ENCODE measurements at regions not wholly inside any gene's neighbourhood (a gene's known extent, or its start where the extent isn't known, plus 50 kb on each side); places are given as distances from the start of the nearest gene placed in this dataset.

DNA sequence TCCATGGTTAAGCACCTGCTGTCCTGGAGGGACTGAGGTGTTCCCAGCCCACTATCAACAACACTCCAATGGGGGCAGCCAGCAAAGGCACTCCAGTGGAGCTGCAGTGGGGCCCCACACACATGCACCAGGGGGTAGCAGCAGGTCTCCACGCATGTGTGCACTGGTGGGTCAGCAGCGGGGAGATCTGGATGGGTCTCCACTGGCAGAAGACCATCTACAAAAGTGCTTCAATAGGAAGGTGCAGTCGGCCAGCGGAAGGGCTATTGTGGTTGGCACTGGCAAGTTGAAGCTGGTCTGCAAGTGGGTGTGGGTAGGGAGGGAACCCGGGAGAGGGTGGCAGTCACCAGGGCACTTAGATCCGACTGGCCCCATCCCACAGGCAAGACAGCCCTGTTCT lies 1355.4 kb downstream of the NSUN3 start:
- Histone ChIP-seq H3K4me1 (ENCODE audit: control insufficient read depth in 1 of 2, low read depth in 2 of 2) (no peaks in the 10 kb centered on the region), H3K36me3 (no peaks in the 10 kb centered on the region), H3K27ac (no peak overlapping the region), H3K27me3 (replicated peaks; ENCODE audit: insufficient read depth) (no peaks in the 10 kb centered on the region), H3K9me3 (no peaks in the 10 kb centered on the region), H3K4me3 (no peak overlapping the region)
- ATAC-seq (ENCODE audit: insufficient number of reproducible peaks, low FRiP score, low read depth) (no peak), DNase-seq (ENCODE audit: low spot score) (no peak)
- TF ChIP-seq, protein P1, sequence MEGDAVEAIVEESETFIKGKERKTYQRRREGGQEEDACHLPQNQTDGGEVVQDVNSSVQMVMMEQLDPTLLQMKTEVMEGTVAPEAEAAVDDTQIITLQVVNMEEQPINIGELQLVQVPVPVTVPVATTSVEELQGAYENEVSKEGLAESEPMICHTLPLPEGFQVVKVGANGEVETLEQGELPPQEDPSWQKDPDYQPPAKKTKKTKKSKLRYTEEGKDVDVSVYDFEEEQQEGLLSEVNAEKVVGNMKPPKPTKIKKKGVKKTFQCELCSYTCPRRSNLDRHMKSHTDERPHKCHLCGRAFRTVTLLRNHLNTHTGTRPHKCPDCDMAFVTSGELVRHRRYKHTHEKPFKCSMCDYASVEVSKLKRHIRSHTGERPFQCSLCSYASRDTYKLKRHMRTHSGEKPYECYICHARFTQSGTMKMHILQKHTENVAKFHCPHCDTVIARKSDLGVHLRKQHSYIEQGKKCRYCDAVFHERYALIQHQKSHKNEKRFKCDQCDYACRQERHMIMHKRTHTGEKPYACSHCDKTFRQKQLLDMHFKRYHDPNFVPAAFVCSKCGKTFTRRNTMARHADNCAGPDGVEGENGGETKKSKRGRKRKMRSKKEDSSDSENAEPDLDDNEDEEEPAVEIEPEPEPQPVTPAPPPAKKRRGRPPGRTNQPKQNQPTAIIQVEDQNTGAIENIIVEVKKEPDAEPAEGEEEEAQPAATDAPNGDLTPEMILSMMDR (IDR thresholded peaks at IDR 0.05) = no peak

DNA sequence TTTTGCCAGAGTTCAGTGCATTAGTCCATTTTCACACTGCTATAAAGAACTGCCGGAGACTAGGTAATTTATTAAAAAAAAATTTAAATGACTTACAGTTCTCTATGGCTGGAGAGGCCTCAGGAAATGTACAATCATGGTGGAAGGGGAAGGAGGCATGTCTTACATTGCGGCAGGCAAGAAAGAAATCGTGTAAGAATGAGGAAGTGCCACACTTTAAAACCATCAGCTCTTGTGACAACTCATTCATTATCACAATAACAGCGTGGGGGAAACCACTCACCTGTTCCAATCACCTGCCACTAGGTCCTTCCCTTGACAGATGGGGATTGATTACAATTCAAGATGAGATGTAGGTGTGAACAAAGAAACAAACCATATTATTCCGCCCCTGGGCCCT lies 1361.4 kb downstream of the NSUN3 start:
- ATAC-seq (ENCODE audit: insufficient number of reproducible peaks, low FRiP score, low read depth) (no peak), DNase-seq (ENCODE audit: low spot score) (no peak)
- Histone ChIP-seq H3K36me3 (no peaks in the 10 kb centered on the region), H3K4me1 (ENCODE audit: control insufficient read depth in 1 of 2, low read depth in 2 of 2) (no peaks in the 10 kb centered on the region), H3K27me3 (replicated peaks; ENCODE audit: insufficient read depth) (no peaks in the 10 kb centered on the region), H3K4me3 (no peak overlapping the region), H3K9me3 (no peaks in the 10 kb centered on the region), H3K27ac (no peak overlapping the region)
- TF ChIP-seq, protein P1 (IDR thresholded peaks at IDR 0.05) = no peak

DNA sequence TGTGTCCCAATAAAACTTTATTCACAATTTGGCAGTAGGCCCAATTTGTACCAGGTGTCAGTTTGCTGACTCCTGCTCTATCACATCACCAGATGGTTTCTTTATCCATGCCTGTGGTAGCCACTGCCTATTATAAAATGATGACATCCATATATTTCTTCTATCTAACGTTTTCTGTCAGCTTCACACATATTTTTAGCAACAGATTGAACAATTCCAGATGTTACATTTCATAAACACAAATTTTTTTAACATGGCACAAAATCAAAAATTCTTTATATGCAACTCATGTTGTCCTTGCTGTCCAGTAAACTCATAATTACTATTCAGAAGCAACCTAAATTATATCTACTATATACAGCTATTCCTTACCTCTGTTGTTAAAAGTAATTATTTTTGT lies 1371.6 kb downstream of the NSUN3 start:
- no peaks in the 10 kb centered on the region for H3K9me3 ChIP-seq
- H3K27me3 ChIP-seq (replicated peaks; ENCODE audit: insufficient read depth) = no peaks in the 10 kb centered on the region
- no peak for ATAC-seq (ENCODE audit: insufficient number of reproducible peaks, low FRiP score, low read depth)
- H3K27ac ChIP-seq = no peak overlapping the region
- H3K36me3 ChIP-seq = no peaks in the 10 kb centered on the region
- no peak overlapping the region for H3K4me3 ChIP-seq
- TF ChIP-seq, protein P1 (IDR thresholded peaks at IDR 0.05) = no peak
- H3K4me1 ChIP-seq (ENCODE audit: control insufficient read depth in 1 of 2, low read depth in 2 of 2) = no peaks in the 10 kb centered on the region
- DNase-seq (ENCODE audit: low spot score) = no peak

DNA sequence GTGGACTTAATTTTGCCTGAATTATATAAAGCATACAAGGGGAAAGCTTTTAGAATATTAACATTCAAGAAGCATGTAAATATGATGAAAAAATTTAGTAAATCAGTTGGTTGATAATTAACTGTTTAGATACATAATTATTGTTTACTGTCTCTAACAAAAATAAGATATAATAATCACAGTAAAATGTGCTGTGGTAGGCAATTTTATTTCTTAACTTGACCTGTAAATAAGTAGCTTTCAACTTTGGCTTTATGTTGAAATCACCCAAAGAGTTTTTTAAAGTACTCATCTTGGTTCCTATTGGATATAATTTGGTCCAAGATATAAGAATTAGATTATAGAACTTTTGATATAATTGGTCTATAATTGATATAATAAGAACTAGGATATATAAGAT lies 1374.5 kb downstream of the NSUN3 start:
- H3K36me3 ChIP-seq = no peaks in the 10 kb centered on the region
- H3K27ac ChIP-seq = no peak overlapping the region
- ATAC-seq (ENCODE audit: insufficient number of reproducible peaks, low FRiP score, low read depth) = no peak
- TF ChIP-seq, protein P1 (IDR thresholded peaks at IDR 0.05) = no peak
- H3K4me1 ChIP-seq (ENCODE audit: control insufficient read depth in 1 of 2, low read depth in 2 of 2) = no peaks in the 10 kb centered on the region
- H3K9me3 ChIP-seq = no peaks in the 10 kb centered on the region
- H3K4me3 ChIP-seq = no peak overlapping the region
- no peaks in the 10 kb centered on the region for H3K27me3 ChIP-seq (replicated peaks; ENCODE audit: insufficient read depth)
- no peak for DNase-seq (ENCODE audit: low spot score)

DNA sequence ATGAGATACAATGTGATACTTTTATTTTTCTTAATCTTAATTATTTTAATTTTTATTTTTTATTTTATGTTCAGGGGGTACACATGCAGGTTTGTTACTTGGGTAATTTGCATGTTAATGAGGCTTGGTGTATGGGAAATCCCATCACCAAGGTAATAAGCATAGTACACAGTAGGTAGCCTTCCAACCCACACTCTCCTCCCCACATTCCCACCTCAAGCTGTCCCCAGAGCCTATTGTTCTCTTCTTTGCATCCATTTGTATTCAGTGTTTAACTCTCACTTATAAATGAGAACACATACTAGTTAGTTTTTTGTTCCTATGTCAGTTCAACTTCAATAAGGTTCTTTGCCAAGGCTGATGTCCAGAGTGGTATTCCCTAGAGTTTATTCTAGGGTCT lies 1375.4 kb downstream of the NSUN3 start:
- TF ChIP-seq, protein P1 (IDR thresholded peaks at IDR 0.05) = no peak
- Histone ChIP-seq H3K4me3 (no peak overlapping the region), H3K9me3 (no peaks in the 10 kb centered on the region), H3K27me3 (replicated peaks; ENCODE audit: insufficient read depth) (no peaks in the 10 kb centered on the region), H3K27ac (no peak overlapping the region), H3K36me3 (no peaks in the 10 kb centered on the region), H3K4me1 (ENCODE audit: control insufficient read depth in 1 of 2, low read depth in 2 of 2) (no peaks in the 10 kb centered on the region)
- no peak for DNase-seq (ENCODE audit: low spot score)
- no peak for ATAC-seq (ENCODE audit: insufficient number of reproducible peaks, low FRiP score, low read depth)
